Activated CD8-positive, alpha-beta T cell treated with anti-CD3 and anti-CD28 coated beads for 36 hours (primary cell): ENCODE measurements at regions not wholly inside any gene's neighbourhood (a gene's known extent, or its start where the extent isn't known, plus 50 kb on each side); places are given as distances from the start of the nearest gene placed in this dataset.

Experiments
- ATAC-seq: fragments of 200-7000 bp; cut with Tn5 transposase; one replicate; pipeline ENCODE4 v1.10.0; 2021; ENCODE audit warnings: mild to moderate bottlenecking, moderate library complexity
- CTCF ChIA-PET: fragments of 350-600 bp; sonication (Branson Sonifier 250); formaldehyde crosslinking; loops from one replicate; lab custom pipeline; 2021; ENCODE audit warnings: antibody characterized with exemption; lab: Charles Lee
- POLR2A ChIA-PET: fragments of 350-600 bp; sonication (Branson Sonifier 250); formaldehyde crosslinking; loops from one replicate; lab custom pipeline; 2021; ENCODE audit warnings: antibody characterized with exemption; lab: Charles Lee
- DNase-seq: peaks from one replicate; pipeline ENCODE4 v3.0.0-alpha.2; 2020
- H3K27ac Mint-ChIP-seq: one replicate; pipeline ENCODE4 v1.8.0; 2021; ENCODE audit warnings: mild to moderate bottlenecking, mixed read lengths
- H3K27me3 Mint-ChIP-seq: one replicate; pipeline ENCODE4 v1.8.0; 2021; ENCODE audit warnings: mixed read lengths
- H3K36me3 Mint-ChIP-seq: one replicate; pipeline ENCODE4 v1.8.0; 2021; ENCODE audit warnings: low read depth, mixed read lengths
- H3K4me1 Mint-ChIP-seq: one replicate; pipeline ENCODE4 v1.8.0; 2021; ENCODE audit warnings: low read depth, mixed read lengths
- H3K4me3 Mint-ChIP-seq: one replicate; pipeline ENCODE4 v1.8.0; 2021; ENCODE audit warnings: mild to moderate bottlenecking, moderate library complexity, mixed read lengths
- H3K9me3 Mint-ChIP-seq: one replicate; pipeline ENCODE4 v1.8.0; 2021; ENCODE audit warnings: mixed read lengths
- CTCF ChIP-seq: fragments of 200-600 bp; IDR thresholded peaks from one replicate; pipeline ENCODE4 v1.8.0; 2022; ENCODE audit warnings: antibody characterized with exemption, mild to moderate bottlenecking
- intact Hi-C: fragments of 100-400 bp; cut with micrococcal nuclease; formaldehyde crosslinking; loops from one replicate; pipeline ENCODE4 v1.10.0; 2022

- H3K9me3 Mint-ChIP-seq: no peaks in the 10 kb centered on the region
Measured at GRCh38 chr7:97272237-97272975, 154.9 kb downstream of the SDHAF3 start.

GRCh38 chr7:97275475-97275874 is 158.0 kb downstream of the SDHAF3 start:
- Mint-ChIP-seq H3K9me3 (no peaks in the 10 kb centered on the region), H3K27me3 (peaks cover 3% of the 10 kb centered on the region), H3K36me3 (no peaks in the 10 kb centered on the region), H3K27ac (no peak overlapping the region), H3K4me1 (no peaks in the 10 kb centered on the region), H3K4me3 (no peak overlapping the region)
- ATAC-seq (no peak), DNase-seq (no peak)
- TF ChIP-seq CTCF: no peak
- ChIA-PET POLR2A (no interaction called here), CTCF (interaction anchor here (0.7 kb wide), 1 partner anchor 11 kb away, joined by 3 read pairs; no protein-coding TSS in a partner anchor)
- intact Hi-C loops: no loop called here

More at GRCh38 chr7:97272237-97272975, 154.9 kb downstream of the SDHAF3 start:
- CTCF ChIA-PET: no interaction called here
- intact Hi-C loops: no loop called here
- Mint-ChIP-seq H3K4me1 (no peaks in the 10 kb centered on the region), H3K36me3 (no peaks in the 10 kb centered on the region), H3K4me3 (no peak overlapping the region), H3K27ac (no peak overlapping the region), H3K27me3 (peaks cover 3% of the 10 kb centered on the region)
- DNase-seq: no peak
- no peak for TF ChIP-seq CTCF
- POLR2A ChIA-PET: no interaction called here
- no peak for ATAC-seq

GRCh38 chr7:97280950-97281349 is 163.5 kb downstream of the SDHAF3 start:
- no peaks in the 10 kb centered on the region for H3K9me3 Mint-ChIP-seq
- no peaks in the 10 kb centered on the region for H3K36me3 Mint-ChIP-seq
- ChIA-PET CTCF (no interaction called here), POLR2A (no interaction called here)
- ATAC-seq: no peak
- no peaks in the 10 kb centered on the region for H3K4me1 Mint-ChIP-seq
- intact Hi-C loops: no loop called here
- DNase-seq: no peak
- H3K4me3 Mint-ChIP-seq: no peak overlapping the region
- H3K27ac Mint-ChIP-seq: no peak overlapping the region
- TF ChIP-seq CTCF: no peak
- H3K27me3 Mint-ChIP-seq: no peaks in the 10 kb centered on the region

GRCh38 chr7:97285348-97285747 is 167.8 kb downstream of the SDHAF3 start:
- H3K4me1 Mint-ChIP-seq: no peaks in the 10 kb centered on the region
- ChIA-PET POLR2A (no interaction called here), CTCF (no interaction called here)
- no peak for TF ChIP-seq CTCF
- no peaks in the 10 kb centered on the region for H3K36me3 Mint-ChIP-seq
- H3K27ac Mint-ChIP-seq: no peak overlapping the region
- H3K27me3 Mint-ChIP-seq: peaks cover 3% of the 10 kb centered on the region
- intact Hi-C loops: no loop called here
- DNase-seq (no peak), ATAC-seq (no peak)
- H3K4me3 Mint-ChIP-seq: no peak overlapping the region
- H3K9me3 Mint-ChIP-seq: peaks cover 4% of the 10 kb centered on the region

- no peaks in the 10 kb centered on the region for H3K4me1 Mint-ChIP-seq
- TF ChIP-seq CTCF: no peak
- no peak for ATAC-seq
- H3K27me3 Mint-ChIP-seq: peaks cover 3% of the 10 kb centered on the region
- DNase-seq: no peak
- H3K27ac Mint-ChIP-seq: no peak overlapping the region
- intact Hi-C loops: no loop called here
- no peaks in the 10 kb centered on the region for H3K36me3 Mint-ChIP-seq
- no peak overlapping the region for H3K4me3 Mint-ChIP-seq
- peaks cover 2% of the 10 kb centered on the region for H3K9me3 Mint-ChIP-seq
- POLR2A ChIA-PET: no interaction called here
- CTCF ChIA-PET: no interaction called here
Measured at GRCh38 chr7:97293031-97293430, 175.5 kb downstream of the SDHAF3 start.
